NB4 (cell line): ENCODE measurements at regions not wholly inside any gene's neighbourhood (a gene's known extent, or its start where the extent isn't known, plus 50 kb on each side); places are given as distances from the start of the nearest gene placed in this dataset.

Source experiments
- DNase-seq: peaks from one replicate; pipeline ENCODE4 v3.0.0; 2010; ENCODE audit warnings: low read depth
- H3K4me3 ChIP-seq: one replicate; pipeline ENCODE4 v1.5.1; 2011; ENCODE audit warnings: mild to moderate bottlenecking, low read depth, low read length, moderate library complexity
- MYC ChIP-seq: IDR thresholded peaks from 2 replicates; pipeline ENCODE4 v1.6.1; 2011; ENCODE audit warnings: low read depth, low read length
- POLR2A ChIP-seq: IDR thresholded peaks from 2 replicates; pipeline ENCODE4 v1.6.1; 2011; ENCODE audit warnings: mild to moderate bottlenecking; ENCODE audit not compliant: insufficient read length; ENCODE audit errors: extremely low read depth
- TF ChIP-seq, protein P1 (sequence below): IDR thresholded peaks from one replicate; pipeline ENCODE4 v1.5.1; 2012; ENCODE audit warnings: low read depth, low read length
- TF ChIP-seq, protein P2 (sequence below): IDR thresholded peaks from 2 replicates; pipeline ENCODE4 v1.6.1; 2011; ENCODE audit warnings: low read depth, low read length

DNA sequence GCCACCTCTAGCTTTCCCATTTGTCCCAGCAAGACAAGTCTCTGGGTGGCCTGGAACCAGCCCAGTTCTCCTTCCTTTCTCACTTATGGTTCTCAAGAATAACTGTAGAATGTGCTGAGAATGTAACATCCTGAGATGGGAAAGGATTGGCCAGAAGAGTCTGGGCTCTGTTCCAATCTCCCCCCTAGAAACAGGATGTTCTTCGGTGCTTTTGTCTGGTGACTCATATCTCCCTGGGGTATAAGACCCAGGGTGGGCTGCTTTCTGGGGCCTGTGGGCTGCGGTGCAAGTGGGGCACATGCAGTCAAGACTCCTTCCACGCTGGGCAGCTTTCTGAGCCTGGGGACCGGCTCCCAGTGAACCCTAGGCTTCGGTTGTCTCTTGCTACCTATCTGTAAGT, 251.2 kb upstream of the POU3F1 start:
- DNase-seq, result no peak
- H3K4me3 ChIP-seq, result no peak overlapping the region
- TF ChIP-seq MYC (no peak), POLR2A (no peak)
- TF ChIP-seq, protein P1, sequence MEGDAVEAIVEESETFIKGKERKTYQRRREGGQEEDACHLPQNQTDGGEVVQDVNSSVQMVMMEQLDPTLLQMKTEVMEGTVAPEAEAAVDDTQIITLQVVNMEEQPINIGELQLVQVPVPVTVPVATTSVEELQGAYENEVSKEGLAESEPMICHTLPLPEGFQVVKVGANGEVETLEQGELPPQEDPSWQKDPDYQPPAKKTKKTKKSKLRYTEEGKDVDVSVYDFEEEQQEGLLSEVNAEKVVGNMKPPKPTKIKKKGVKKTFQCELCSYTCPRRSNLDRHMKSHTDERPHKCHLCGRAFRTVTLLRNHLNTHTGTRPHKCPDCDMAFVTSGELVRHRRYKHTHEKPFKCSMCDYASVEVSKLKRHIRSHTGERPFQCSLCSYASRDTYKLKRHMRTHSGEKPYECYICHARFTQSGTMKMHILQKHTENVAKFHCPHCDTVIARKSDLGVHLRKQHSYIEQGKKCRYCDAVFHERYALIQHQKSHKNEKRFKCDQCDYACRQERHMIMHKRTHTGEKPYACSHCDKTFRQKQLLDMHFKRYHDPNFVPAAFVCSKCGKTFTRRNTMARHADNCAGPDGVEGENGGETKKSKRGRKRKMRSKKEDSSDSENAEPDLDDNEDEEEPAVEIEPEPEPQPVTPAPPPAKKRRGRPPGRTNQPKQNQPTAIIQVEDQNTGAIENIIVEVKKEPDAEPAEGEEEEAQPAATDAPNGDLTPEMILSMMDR, result no peak
- TF ChIP-seq, protein P2, sequence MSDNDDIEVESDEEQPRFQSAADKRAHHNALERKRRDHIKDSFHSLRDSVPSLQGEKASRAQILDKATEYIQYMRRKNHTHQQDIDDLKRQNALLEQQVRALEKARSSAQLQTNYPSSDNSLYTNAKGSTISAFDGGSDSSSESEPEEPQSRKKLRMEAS, result no peak

DNA sequence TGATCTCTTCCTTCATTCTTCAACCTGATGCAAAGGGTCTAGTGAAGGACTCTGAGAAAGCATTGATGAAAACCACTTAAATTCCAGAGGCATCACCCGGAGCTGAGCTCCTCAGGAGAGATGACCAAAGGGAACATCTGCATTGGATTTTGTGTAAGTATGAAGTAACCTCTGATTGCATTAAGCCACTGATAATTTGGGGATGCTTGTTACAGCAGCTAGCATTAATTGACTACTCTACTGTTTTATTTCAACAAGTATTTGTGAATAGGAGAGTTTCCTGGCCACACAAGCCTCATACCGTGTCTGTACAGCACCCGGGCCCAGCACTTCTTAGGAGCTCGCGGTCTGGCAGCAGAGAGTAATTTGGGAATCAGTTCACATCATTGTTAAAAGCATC, 250.7 kb upstream of the POU3F1 start:
- TF ChIP-seq MYC, result no peak
- TF ChIP-seq POLR2A, result no peak
- TF ChIP-seq, protein P2, result no peak
- TF ChIP-seq, protein P1, result no peak
- H3K4me3 ChIP-seq, result no peak overlapping the region
- DNase-seq, result no peak

DNA sequence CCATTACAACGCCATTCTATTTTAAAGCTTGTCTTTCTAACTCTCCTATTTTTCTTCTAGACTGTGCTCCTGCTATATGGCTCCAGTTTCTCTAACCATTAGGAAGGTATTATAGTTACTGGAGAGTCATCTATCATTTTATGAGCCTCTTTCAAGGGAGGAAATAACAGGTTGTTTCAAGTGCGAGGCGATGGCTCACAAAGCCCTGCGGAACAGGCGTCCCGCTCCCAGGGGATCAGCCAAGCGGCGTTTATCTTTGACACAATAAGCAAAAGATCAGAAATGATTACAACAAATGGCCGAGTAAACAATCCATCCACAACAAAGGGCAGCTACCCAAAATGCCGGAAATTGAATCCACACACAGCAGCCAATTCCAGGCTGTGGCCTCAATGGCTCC, 249.5 kb upstream of the POU3F1 start:
- TF ChIP-seq MYC (no peak), POLR2A (no peak)
- TF ChIP-seq, protein P1, result no peak
- TF ChIP-seq, protein P2, result no peak
- no peak overlapping the region for H3K4me3 ChIP-seq
- DNase-seq, result no peak

DNA sequence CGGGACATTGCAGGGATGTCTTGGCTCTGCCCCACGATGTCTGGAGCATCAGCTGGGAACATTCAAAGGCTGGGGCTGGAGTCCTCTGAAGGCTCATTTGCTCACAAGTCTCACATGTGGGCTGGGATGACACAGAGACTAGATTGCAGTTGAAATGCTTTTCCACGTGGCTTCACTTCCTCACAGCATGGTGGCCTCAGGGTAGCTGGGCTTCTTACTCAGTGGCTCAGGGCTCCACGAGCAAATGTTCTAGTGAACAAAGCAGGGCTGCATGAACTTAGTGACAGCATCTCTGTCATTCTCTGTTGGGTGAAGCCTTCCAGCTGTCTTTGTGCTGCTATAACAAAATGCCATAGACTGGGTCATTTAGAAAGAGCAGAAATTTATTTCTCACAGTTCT, 247.0 kb upstream of the POU3F1 start:
- TF ChIP-seq, protein P1, result no peak
- TF ChIP-seq, protein P2, result no peak
- TF ChIP-seq POLR2A (no peak), MYC (no peak)
- H3K4me3 ChIP-seq, result no peak overlapping the region
- DNase-seq, result no peak

DNA sequence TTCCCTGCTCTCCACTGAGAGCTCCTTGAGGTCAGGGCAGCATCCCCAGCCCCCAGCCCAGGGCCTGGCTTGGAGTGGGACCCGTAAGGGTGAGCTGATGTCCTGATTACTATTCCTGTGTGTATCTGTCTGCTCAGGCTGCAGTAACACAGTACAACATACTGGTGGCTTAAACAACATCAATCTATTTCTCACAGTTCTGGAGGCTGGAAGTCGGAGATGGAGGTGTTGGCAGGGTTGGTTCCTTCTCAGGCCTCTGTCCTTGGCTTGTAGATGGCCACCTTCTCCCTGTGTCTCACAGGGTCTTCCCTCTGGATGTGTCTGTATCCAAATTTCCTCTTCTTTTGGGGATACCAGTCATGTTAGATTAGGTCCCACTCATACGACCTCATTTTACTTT, 246.4 kb upstream of the POU3F1 start:
- TF ChIP-seq MYC (no peak), POLR2A (no peak)
- TF ChIP-seq, protein P1, result no peak
- TF ChIP-seq, protein P2, result no peak
- no peak overlapping the region for H3K4me3 ChIP-seq
- DNase-seq, result no peak
